ENCODE measurements at regions not wholly inside any gene's neighbourhood (a gene's known extent, or its start where the extent isn't known, plus 50 kb on each side); places are given as distances from the start of the nearest gene placed in this dataset.

- ChIA-PET CTCF (no interaction called here), POLR2A (no interaction called here)
- H3K4me2 ChIP-seq: no peak overlapping the region
- no peaks in the 10 kb centered on the region for H3F3A ChIP-seq (replicated peaks; ENCODE audit: insufficient read depth)
- no peaks in the 10 kb centered on the region for H3K9me2 ChIP-seq
- no peaks in the 10 kb centered on the region for H3K36me3 ChIP-seq (replicated peaks in 1 of 2; ENCODE audit: control insufficient read depth in 1 of 2, insufficient read depth in 2 of 2, low read length in 1 of 2)
- no peaks in the 10 kb centered on the region for H3K27me3 ChIP-seq (ENCODE audit: insufficient read depth)
- H3K27ac ChIP-seq (ENCODE audit: low read depth in 2 of 2, low read length in 1 of 2): no peak overlapping the region
- no peaks in the 10 kb centered on the region for H4K20me1 ChIP-seq (ENCODE audit: insufficient read depth)
- no peak overlapping the region for H3K9ac ChIP-seq
- WGBS (ENCODE audit: low lambda C conversion rate): 76% methylated on average over 15 of the region's 15 CpGs
- H3K9me3 ChIP-seq: no peaks in the 10 kb centered on the region
- no peak overlapping the region for H2AFZ ChIP-seq (ENCODE audit: low read depth)
- TF ChIP-seq TAF1 (IDR thresholded peaks at IDR 0.05; ENCODE audit: borderline replicate concordance, low read depth, low read length): no peak
- H3K4me1 ChIP-seq (ENCODE audit: control insufficient read depth in 1 of 2, insufficient read depth in 2 of 2, low read depth in 1 of 2, low read length in 1 of 2): no peaks in the 10 kb centered on the region
- DNase-seq: no peak
- H3K4me3 ChIP-seq (ENCODE audit: low read depth in 2 of 2, low read length in 1 of 2): no peak overlapping the region
- H3K79me2 ChIP-seq (ENCODE audit: insufficient read depth): no peaks in the 10 kb centered on the region
These were observed 793.9 kb upstream of the PCDH9 start for GRCh38 chr13:68023838-68024581.

GRCh38 chr13:68019901-68020300, 789.8 kb upstream of the PCDH9 start:
- Histone ChIP-seq H4K20me1 (ENCODE audit: insufficient read depth) (no peaks in the 10 kb centered on the region), H3F3A (replicated peaks; ENCODE audit: insufficient read depth) (no peaks in the 10 kb centered on the region), H3K4me2 (no peak overlapping the region), H3K27ac (ENCODE audit: low read depth in 2 of 2, low read length in 1 of 2) (no peak overlapping the region), H3K4me1 (ENCODE audit: control insufficient read depth in 1 of 2, insufficient read depth in 2 of 2, low read depth in 1 of 2, low read length in 1 of 2) (no peaks in the 10 kb centered on the region), H3K9me2 (no peaks in the 10 kb centered on the region), H3K4me3 (ENCODE audit: low read depth in 2 of 2, low read length in 1 of 2) (no peak overlapping the region), H3K9me3 (no peaks in the 10 kb centered on the region), H3K9ac (no peak overlapping the region), H3K36me3 (replicated peaks in 1 of 2; ENCODE audit: control insufficient read depth in 1 of 2, insufficient read depth in 2 of 2, low read length in 1 of 2) (no peaks in the 10 kb centered on the region), H3K79me2 (ENCODE audit: insufficient read depth) (no peaks in the 10 kb centered on the region), H3K27me3 (ENCODE audit: insufficient read depth) (no peaks in the 10 kb centered on the region), H2AFZ (ENCODE audit: low read depth) (no peak overlapping the region)
- TF ChIP-seq RXRA (IDR thresholded peaks at IDR 0.05; ENCODE audit: borderline replicate concordance, low read depth) (no peak), CTCF (IDR thresholded peaks at IDR 0.05) (no peak), GATA2 (CRISPR knock-in tag; IDR thresholded peaks at IDR 0.05) (no peak), TCF12 (IDR thresholded peaks at IDR 0.05) (no peak), ELF1 (IDR thresholded peaks at IDR 0.05) (no peak), EZH2phosphoT487 (IDR thresholded peaks at IDR 0.05; ENCODE audit: borderline replicate concordance, low read depth) (no peak), POLR2AphosphoS5 (IDR thresholded peaks at IDR 0.05; ENCODE audit: low read depth, low read length) (no peak), MXI1 (IDR thresholded peaks at IDR 0.05; ENCODE audit: low read depth, low read length) (no peak), REST (IDR thresholded peaks at IDR 0.05; ENCODE audit: low read depth, low read length) (no peak), SMC3 (IDR thresholded peaks at IDR 0.05; ENCODE audit: low read depth, low read length) (no peak), CHD2 (IDR thresholded peaks at IDR 0.05; ENCODE audit: low read length, partially characterized antibody) (no peak), FOXM1 (IDR thresholded peaks at IDR 0.05; ENCODE audit: low read depth) (no peak), RCOR1 (IDR thresholded peaks at IDR 0.05; ENCODE audit: low read length) (no peak), USF2 (IDR thresholded peaks at IDR 0.05; ENCODE audit: borderline replicate concordance, low read depth, low read length) (no peak)
- WGBS (ENCODE audit: low lambda C conversion rate): 70% methylated on average over 1 of the region's 1 CpG
- POLR2A ChIA-PET: no interaction called here
- DNase-seq: no peak
- CTCF ChIA-PET: interaction anchor here (0.9 kb wide), 1 partner anchor 214 kb away, joined by 3 read pairs; no protein-coding TSS in a partner anchor

Measured in SK-N-SH (cell line).